Mammary epithelial cell (primary cell): ENCODE measurements at regions not wholly inside any gene's neighbourhood (a gene's known extent, or its start where the extent isn't known, plus 50 kb on each side); places are given as distances from the start of the nearest gene placed in this dataset.
"Not testable (repeated sequence)": the region's sequence is repeated elsewhere in the genome, so short reads cannot be mapped to it uniquely, and the experiment has no call there.

ENCODE experiments used
- EZH2 ChIP-seq: IDR thresholded peaks from 2 replicates; pipeline ENCODE4 v1.6.1; 2012; ENCODE audit warnings: low read length, inconsistent platforms, borderline replicate concordance
- TF ChIP-seq, protein P1 (sequence below), 2 donors: IDR thresholded peaks in 1 of 2; conservative IDR thresholded peaks in 1 of 2; 2 replicates each; pipeline ENCODE4 v1.5.1; 2011 to 2012; ENCODE audit warnings: inconsistent platforms in 2 of 2, low read length in 2 of 2, mild to moderate bottlenecking in 2 of 2, control low read depth in 1 of 2, low read depth in 1 of 2; ENCODE audit not compliant: insufficient read depth in 1 of 2; ENCODE audit errors: extremely low read depth in 1 of 2

GRCh38 chr9:62073401-62073800 is 883.6 kb downstream of the SPATA31A7 start:
- TF ChIP-seq, protein P1, sequence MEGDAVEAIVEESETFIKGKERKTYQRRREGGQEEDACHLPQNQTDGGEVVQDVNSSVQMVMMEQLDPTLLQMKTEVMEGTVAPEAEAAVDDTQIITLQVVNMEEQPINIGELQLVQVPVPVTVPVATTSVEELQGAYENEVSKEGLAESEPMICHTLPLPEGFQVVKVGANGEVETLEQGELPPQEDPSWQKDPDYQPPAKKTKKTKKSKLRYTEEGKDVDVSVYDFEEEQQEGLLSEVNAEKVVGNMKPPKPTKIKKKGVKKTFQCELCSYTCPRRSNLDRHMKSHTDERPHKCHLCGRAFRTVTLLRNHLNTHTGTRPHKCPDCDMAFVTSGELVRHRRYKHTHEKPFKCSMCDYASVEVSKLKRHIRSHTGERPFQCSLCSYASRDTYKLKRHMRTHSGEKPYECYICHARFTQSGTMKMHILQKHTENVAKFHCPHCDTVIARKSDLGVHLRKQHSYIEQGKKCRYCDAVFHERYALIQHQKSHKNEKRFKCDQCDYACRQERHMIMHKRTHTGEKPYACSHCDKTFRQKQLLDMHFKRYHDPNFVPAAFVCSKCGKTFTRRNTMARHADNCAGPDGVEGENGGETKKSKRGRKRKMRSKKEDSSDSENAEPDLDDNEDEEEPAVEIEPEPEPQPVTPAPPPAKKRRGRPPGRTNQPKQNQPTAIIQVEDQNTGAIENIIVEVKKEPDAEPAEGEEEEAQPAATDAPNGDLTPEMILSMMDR (conservative IDR thresholded peaks at IDR 0.05 in 1 of 2, IDR thresholded peaks at IDR 0.05 in 1 of 2; ENCODE audit: extremely low read depth in 1 of 2, insufficient read depth in 1 of 2, low read depth in 1 of 2, low read length in 2 of 2): not testable (repeated sequence)
- not testable (repeated sequence) for TF ChIP-seq EZH2
